ENCODE measurements at regions not wholly inside any gene's neighbourhood (a gene's known extent, or its start where the extent isn't known, plus 50 kb on each side); places are given as distances from the start of the nearest gene placed in this dataset.
A peak's percentile ranks its signal among the peaks of the same experiment; 100 is the strongest.

GRCh38 chr2:239506961-239507360, 106.1 kb upstream of the HDAC4 start:
- TF ChIP-seq, protein P1, sequence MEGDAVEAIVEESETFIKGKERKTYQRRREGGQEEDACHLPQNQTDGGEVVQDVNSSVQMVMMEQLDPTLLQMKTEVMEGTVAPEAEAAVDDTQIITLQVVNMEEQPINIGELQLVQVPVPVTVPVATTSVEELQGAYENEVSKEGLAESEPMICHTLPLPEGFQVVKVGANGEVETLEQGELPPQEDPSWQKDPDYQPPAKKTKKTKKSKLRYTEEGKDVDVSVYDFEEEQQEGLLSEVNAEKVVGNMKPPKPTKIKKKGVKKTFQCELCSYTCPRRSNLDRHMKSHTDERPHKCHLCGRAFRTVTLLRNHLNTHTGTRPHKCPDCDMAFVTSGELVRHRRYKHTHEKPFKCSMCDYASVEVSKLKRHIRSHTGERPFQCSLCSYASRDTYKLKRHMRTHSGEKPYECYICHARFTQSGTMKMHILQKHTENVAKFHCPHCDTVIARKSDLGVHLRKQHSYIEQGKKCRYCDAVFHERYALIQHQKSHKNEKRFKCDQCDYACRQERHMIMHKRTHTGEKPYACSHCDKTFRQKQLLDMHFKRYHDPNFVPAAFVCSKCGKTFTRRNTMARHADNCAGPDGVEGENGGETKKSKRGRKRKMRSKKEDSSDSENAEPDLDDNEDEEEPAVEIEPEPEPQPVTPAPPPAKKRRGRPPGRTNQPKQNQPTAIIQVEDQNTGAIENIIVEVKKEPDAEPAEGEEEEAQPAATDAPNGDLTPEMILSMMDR (IDR thresholded peaks at IDR 0.05; ENCODE audit: unreplicated experiment in 3 of 3) = no peak
- no peaks in the 10 kb centered on the region for H3K36me3 Mint-ChIP-seq (ENCODE audit: low read depth)
- H3K27ac Mint-ChIP-seq = no peak overlapping the region
- H3K4me3 Mint-ChIP-seq = no peak overlapping the region
- no peaks in the 10 kb centered on the region for H3K9me3 Mint-ChIP-seq
- H3K27me3 Mint-ChIP-seq (ENCODE audit: low read depth) = peaks cover 14% of the 10 kb centered on the region
- peaks cover 20% of the 10 kb centered on the region for H3K4me1 Mint-ChIP-seq

- H3K4me1 Mint-ChIP-seq = peaks cover 20% of the 10 kb centered on the region
- no peaks in the 10 kb centered on the region for H3K9me3 Mint-ChIP-seq
- H3K36me3 Mint-ChIP-seq (ENCODE audit: low read depth) = no peaks in the 10 kb centered on the region
- no peak overlapping the region for H3K27ac Mint-ChIP-seq
- no peak overlapping the region for H3K4me3 Mint-ChIP-seq
- peaks cover 14% of the 10 kb centered on the region for H3K27me3 Mint-ChIP-seq (ENCODE audit: low read depth)
- TF ChIP-seq, protein P1 (IDR thresholded peaks at IDR 0.05; ENCODE audit: unreplicated experiment in 3 of 3) = no peak
Observed at GRCh38 chr2:239506101-239506857, 105.5 kb upstream of the HDAC4 start.

DNA sequence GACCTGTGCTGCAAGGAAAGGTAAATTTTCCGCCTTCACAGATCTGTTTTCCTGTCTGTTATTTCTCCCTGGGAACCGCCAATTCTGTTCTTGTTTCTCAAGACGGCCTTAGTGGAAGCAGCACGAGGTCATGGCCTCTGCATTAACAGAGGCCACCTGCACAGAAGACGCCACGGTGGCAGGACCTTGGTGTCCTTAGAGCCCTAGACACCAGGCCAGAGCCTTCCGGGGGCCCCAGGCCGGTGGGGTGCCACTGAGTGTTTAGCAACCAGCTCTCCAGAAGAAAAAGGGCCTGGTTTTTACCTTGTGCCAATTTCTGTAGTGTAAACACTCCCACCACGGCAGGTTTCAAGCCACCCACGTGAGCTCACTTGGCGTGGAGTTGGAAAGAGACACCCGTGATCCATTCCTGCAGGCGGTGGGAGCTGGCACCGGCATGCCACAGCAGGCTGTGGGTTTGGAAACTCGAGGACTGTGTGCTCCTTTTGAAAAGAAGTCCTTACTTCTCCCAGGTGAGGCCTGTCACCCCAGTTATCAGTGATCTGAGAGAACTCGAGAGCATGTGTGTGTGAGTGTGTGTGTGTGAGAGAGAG, 103.9 kb upstream of the HDAC4 start:
- Mint-ChIP-seq H3K4me1 (peaks cover 18% of the 10 kb centered on the region), H3K27me3 (ENCODE audit: low read depth) (peaks cover 16% of the 10 kb centered on the region), H3K36me3 (ENCODE audit: low read depth) (no peaks in the 10 kb centered on the region), H3K4me3 (no peak overlapping the region), H3K9me3 (no peaks in the 10 kb centered on the region), H3K27ac (peak overlapping the region in 1 of 3 experiments; percentile 40)
- TF ChIP-seq, protein P1 (IDR thresholded peaks at IDR 0.05; ENCODE audit: unreplicated experiment in 3 of 3) = no peak

GRCh38 chr2:239502430-239503186, 101.8 kb upstream of the HDAC4 start:
- Mint-ChIP-seq H3K27me3 (ENCODE audit: low read depth) (peaks cover 23% of the 10 kb centered on the region), H3K4me3 (no peak overlapping the region), H3K9me3 (no peaks in the 10 kb centered on the region), H3K4me1 (peaks cover 28% of the 10 kb centered on the region), H3K36me3 (ENCODE audit: low read depth) (no peaks in the 10 kb centered on the region), H3K27ac (no peak overlapping the region)
- TF ChIP-seq, protein P1 (IDR thresholded peaks at IDR 0.05; ENCODE audit: unreplicated experiment in 3 of 3) = no peak

- Mint-ChIP-seq H3K27ac (no peak overlapping the region), H3K36me3 (ENCODE audit: low read depth) (no peaks in the 10 kb centered on the region), H3K4me3 (no peak overlapping the region), H3K27me3 (ENCODE audit: low read depth) (peaks cover 29% of the 10 kb centered on the region), H3K4me1 (peaks cover 27% of the 10 kb centered on the region), H3K9me3 (no peaks in the 10 kb centered on the region)
- TF ChIP-seq, protein P1 (IDR thresholded peaks at IDR 0.05; ENCODE audit: unreplicated experiment in 3 of 3) = no peak
Observed at GRCh38 chr2:239500574-239501550, 100.0 kb upstream of the HDAC4 start.

All from nephron (organoid).